Testis (tissue), 2 donors: ENCODE measurements at regions not wholly inside any gene's neighbourhood (a gene's known extent, or its start where the extent isn't known, plus 50 kb on each side); places are given as distances from the start of the nearest gene placed in this dataset.

Source experiments
- CTCF ChIP-seq, 3 experiments: fragments of 450-650 bp in 2 of 3; fragments of 200-600 bp in 1 of 3; sonication (generic) in 1 of 3; IDR thresholded peaks; one replicate each; pipeline ENCODE4 v1.5.1; 2016 to 2019; ENCODE audit warnings: antibody characterized with exemption in 3 of 3, mild to moderate bottlenecking in 2 of 3, moderate library complexity in 1 of 3
- POLR2A ChIP-seq: fragments of 450-650 bp; IDR thresholded peaks from one replicate; pipeline ENCODE4 v1.6.1; 2017; ENCODE audit warnings: antibody characterized with exemption, mild to moderate bottlenecking, moderate library complexity

GRCh38 chr14:43898687-43899086 is 608.4 kb downstream of the FSCB start:
- no peak for TF ChIP-seq CTCF (IDR thresholded peaks at IDR 0.05)
- no peak for TF ChIP-seq POLR2A
